ENCODE measurements at regions not wholly inside any gene's neighbourhood (a gene's known extent, or its start where the extent isn't known, plus 50 kb on each side); places are given as distances from the start of the nearest gene placed in this dataset.

GRCh38 chr2:65539633-65540032 is 107.2 kb upstream of the SPRED2 start:
- CTCF ChIA-PET: interaction anchor here (0.8 kb wide), 1 partner anchor 272 kb away, joined by 3 read pairs; no protein-coding TSS in a partner anchor
- POLR2A ChIA-PET: no interaction called here
- no peak for DNase-seq (ENCODE audit: extremely low spot score)
- TF ChIP-seq CTCF (IDR thresholded peaks at IDR 0.05; ENCODE audit: control extremely low read depth, extremely low read depth, low read depth, missing control alignments): no peak

- no peak for DNase-seq (ENCODE audit: extremely low spot score)
- ChIA-PET POLR2A (no interaction called here), CTCF (no interaction called here)
- no peak for TF ChIP-seq CTCF (IDR thresholded peaks at IDR 0.05; ENCODE audit: control extremely low read depth, extremely low read depth, low read depth, missing control alignments)
Measured at GRCh38 chr2:65537651-65538385, 105.4 kb upstream of the SPRED2 start.

GRCh38 chr2:65536596-65536995 is 104.2 kb upstream of the SPRED2 start:
- peak; percentile 67 for DNase-seq (ENCODE audit: extremely low spot score)
- POLR2A ChIA-PET: no interaction called here

GRCh38 chr2:65532937-65533336 is 100.5 kb upstream of the SPRED2 start:
- ChIA-PET POLR2A (no interaction called here), CTCF (no interaction called here)
- no peak for TF ChIP-seq CTCF (IDR thresholded peaks at IDR 0.05; ENCODE audit: control extremely low read depth, extremely low read depth, low read depth, missing control alignments)
- DNase-seq (ENCODE audit: extremely low spot score): no peak

More at GRCh38 chr2:65536596-65536995, 104.2 kb upstream of the SPRED2 start:
- CTCF ChIA-PET: interaction anchor here (1.3 to 2.1 kb wide), 2 partner anchors 11 to 273 kb away, joined by 4 to 5 read pairs; no protein-coding TSS in a partner anchor
- TF ChIP-seq CTCF (IDR thresholded peaks at IDR 0.05; ENCODE audit: control extremely low read depth, extremely low read depth, low read depth, missing control alignments): no peak

- TF ChIP-seq CTCF (IDR thresholded peaks at IDR 0.05; ENCODE audit: control extremely low read depth, extremely low read depth, low read depth, missing control alignments): no peak
- POLR2A ChIA-PET: no interaction called here
- no peak for DNase-seq (ENCODE audit: extremely low spot score)
- CTCF ChIA-PET: no interaction called here
Measured at GRCh38 chr2:65532326-65532725, 99.9 kb upstream of the SPRED2 start.

- CTCF ChIA-PET: interaction anchor here (1.0 kb wide), 1 partner anchor 30 kb away, joined by 3 read pairs; no protein-coding TSS in a partner anchor
- no peak for DNase-seq (ENCODE audit: extremely low spot score)
- TF ChIP-seq CTCF (IDR thresholded peaks at IDR 0.05; ENCODE audit: control extremely low read depth, extremely low read depth, low read depth, missing control alignments): no peak
- POLR2A ChIA-PET: no interaction called here
Measured at GRCh38 chr2:65530547-65531320, 98.3 kb upstream of the SPRED2 start.

All from GM10248 (cell line).